ENCODE measurements at regions not wholly inside any gene's neighbourhood (a gene's known extent, or its start where the extent isn't known, plus 50 kb on each side); places are given as distances from the start of the nearest gene placed in this dataset.

DNA sequence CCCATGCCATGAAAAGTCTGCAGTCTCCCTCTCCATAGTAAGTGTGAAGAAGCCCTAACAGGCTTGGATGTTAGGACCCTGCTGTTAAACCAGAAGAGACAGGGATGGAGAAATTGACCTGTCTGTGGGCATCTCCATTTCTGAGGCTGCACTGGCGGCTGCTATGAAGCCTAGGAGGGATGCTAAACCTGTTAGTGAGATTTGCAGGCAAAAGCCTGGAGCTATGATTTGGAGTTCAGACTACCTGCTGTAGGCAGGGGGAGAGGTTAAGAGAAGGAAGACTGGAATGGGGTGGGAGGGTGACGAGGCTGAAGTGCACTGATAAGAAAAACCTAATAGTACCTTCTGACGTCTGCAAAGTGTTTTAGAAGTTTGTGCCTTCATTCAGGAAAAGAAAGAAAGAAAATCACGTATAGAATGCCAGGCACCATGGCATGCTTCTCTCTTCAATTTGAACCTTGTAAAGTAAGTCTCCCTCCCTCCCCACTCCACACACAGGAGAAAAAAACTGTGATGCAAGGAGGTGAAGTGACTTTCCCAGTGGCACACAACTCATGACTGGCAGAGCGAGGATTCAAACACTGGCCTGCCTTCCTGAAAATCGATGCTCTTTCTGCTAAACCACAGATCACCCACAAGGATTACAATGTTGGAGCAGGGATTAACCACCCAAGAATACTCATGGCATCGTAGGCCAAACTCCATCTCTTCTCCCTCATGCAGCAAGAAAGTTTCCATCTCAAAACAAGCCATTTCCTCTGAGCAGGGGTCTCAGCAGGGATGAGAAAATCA lies 98.5 kb upstream of the PKDCC start:
- TF ChIP-seq, protein P1, sequence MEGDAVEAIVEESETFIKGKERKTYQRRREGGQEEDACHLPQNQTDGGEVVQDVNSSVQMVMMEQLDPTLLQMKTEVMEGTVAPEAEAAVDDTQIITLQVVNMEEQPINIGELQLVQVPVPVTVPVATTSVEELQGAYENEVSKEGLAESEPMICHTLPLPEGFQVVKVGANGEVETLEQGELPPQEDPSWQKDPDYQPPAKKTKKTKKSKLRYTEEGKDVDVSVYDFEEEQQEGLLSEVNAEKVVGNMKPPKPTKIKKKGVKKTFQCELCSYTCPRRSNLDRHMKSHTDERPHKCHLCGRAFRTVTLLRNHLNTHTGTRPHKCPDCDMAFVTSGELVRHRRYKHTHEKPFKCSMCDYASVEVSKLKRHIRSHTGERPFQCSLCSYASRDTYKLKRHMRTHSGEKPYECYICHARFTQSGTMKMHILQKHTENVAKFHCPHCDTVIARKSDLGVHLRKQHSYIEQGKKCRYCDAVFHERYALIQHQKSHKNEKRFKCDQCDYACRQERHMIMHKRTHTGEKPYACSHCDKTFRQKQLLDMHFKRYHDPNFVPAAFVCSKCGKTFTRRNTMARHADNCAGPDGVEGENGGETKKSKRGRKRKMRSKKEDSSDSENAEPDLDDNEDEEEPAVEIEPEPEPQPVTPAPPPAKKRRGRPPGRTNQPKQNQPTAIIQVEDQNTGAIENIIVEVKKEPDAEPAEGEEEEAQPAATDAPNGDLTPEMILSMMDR (IDR thresholded peaks at IDR 0.05; ENCODE audit: low read depth, low read length), result no peak
- H3K27me3 ChIP-seq (ENCODE audit: insufficient read depth, low read depth, severe bottlenecking), result peaks cover 3% of the 10 kb centered on the region
- DNase-seq, result peak; percentile 35
- no peaks in the 10 kb centered on the region for H3K9me3 ChIP-seq (ENCODE audit: severe bottlenecking)
- no peaks in the 10 kb centered on the region for H3K36me3 ChIP-seq
- no peak overlapping the region for H3K4me3 ChIP-seq (ENCODE audit: low read depth, low read length)
- H3K27ac ChIP-seq, result no peak overlapping the region

DNA sequence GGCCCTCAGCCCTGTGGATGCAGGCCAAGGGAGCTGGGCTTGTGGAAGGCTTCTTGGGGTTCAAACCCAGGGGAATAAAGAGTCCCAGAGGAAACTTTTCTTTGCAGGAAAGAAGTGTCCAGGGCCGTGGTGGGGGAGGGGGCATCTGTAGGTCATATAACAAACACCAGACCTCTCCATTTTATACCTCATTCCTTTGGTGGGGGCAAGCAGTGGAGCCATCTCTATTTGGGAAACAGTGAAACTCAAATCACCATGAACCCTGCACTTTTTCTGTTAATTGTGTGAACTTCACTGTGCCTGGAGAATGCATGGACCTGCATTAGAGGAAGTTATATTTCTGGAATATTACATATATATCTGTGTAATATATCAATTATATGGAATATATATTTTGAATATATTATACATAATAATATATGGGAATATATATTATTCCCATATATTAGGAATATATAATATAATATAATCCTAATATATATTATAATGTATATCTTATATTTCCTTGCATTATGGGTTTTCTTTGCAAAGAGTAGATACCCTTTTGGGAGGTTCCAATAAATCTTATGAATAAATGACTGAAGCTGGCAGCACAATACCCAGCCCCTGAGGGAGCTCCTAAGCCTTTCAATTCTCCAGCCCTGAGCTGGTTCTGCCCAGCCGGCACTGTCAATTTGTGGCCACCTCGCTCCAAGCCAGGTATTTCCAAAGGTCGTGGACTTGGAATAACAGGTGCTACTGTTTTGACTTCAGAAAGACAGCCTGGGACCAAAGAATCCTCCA lies 97.7 kb upstream of the PKDCC start:
- Histone ChIP-seq H3K27ac (peak overlapping the region; percentile 22; the same call in 1 of the 2 replicates), H3K4me3 (ENCODE audit: low read depth, low read length) (no peak overlapping the region), H3K27me3 (ENCODE audit: insufficient read depth, low read depth, severe bottlenecking) (peaks cover 3% of the 10 kb centered on the region), H3K9me3 (ENCODE audit: severe bottlenecking) (no peaks in the 10 kb centered on the region), H3K36me3 (no peaks in the 10 kb centered on the region)
- DNase-seq, result peak; percentile 52
- TF ChIP-seq, protein P1 (IDR thresholded peaks at IDR 0.05; ENCODE audit: low read depth, low read length), result no peak

DNA sequence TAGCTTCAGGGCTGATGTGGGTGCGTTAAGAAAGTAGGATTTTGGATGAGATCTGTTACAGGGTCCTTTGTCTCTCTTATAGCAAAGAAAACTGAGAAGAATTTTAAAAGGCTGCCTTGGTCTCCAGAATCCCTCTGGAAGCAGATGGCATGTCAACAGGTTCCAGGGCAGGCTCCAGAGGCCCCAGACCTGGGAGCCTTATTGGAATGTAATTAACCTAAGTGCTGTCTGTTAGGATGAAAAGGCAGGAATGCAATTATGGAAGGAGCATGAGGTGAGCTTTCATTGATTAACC lies 97.2 kb upstream of the PKDCC start:
- Histone ChIP-seq H3K4me3 (ENCODE audit: low read depth, low read length) (no peak overlapping the region), H3K27ac (peak overlapping the region; percentile 22; the same call in 1 of the 2 replicates), H3K9me3 (ENCODE audit: severe bottlenecking) (no peaks in the 10 kb centered on the region), H3K27me3 (ENCODE audit: insufficient read depth, low read depth, severe bottlenecking) (peaks cover 3% of the 10 kb centered on the region), H3K36me3 (no peaks in the 10 kb centered on the region)
- TF ChIP-seq, protein P1 (IDR thresholded peaks at IDR 0.05; ENCODE audit: low read depth, low read length), result no peak
- peak; percentile 87 for DNase-seq

DNA sequence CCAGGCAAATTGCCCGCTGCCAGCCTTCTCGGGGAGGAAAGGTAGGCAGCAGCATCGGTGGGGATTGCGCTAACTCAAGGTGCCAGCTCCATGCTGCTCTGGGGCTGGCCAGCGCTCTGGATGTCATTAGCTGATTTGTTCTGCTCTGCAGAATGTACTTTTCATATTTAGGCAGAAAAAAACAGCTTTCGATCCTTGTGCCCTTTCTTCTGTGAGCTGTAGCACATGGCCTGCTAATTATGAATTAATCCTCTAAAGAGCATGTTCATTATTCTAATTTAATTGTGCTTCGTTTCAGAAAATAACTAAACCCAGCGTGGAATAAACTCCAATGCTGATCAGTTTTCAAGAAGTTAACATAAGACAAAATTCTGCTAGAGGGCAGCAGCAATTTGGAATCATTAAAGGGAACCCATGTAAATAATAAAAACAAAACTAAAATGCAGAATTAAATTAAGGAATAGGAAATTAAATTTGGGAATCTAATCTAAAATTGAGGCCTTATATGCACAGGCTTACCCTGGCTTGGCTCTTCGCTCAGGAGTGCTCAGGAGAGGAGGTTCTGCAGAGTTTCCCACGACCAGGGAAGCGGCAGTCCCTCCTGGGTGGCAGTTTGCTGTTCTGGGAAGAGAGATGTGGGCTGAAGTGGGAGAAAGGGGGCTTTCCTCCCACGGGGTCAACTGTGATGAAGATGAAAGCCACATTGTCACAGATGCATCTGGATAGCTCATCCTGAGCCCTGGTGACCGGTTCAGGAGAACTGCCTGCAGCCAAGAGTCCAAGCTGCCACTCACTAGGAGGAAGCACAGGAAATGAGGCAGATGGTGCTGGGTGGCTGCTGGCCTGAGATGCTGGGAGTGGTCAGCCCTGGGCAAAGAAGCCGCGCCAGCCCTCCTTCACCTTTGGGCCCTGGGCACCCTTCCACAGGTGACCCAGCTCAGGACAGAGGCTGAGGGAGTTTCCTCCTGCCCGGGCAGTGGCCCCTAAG lies 93.2 kb upstream of the PKDCC start:
- no peaks in the 10 kb centered on the region for H3K36me3 ChIP-seq
- no peaks in the 10 kb centered on the region for H3K27me3 ChIP-seq (ENCODE audit: insufficient read depth, low read depth, severe bottlenecking)
- H3K4me3 ChIP-seq (ENCODE audit: low read depth, low read length), result no peak overlapping the region
- DNase-seq, result peak; percentile 36
- H3K27ac ChIP-seq, result no peak overlapping the region
- TF ChIP-seq, protein P1 (IDR thresholded peaks at IDR 0.05; ENCODE audit: low read depth, low read length), result no peak
- no peaks in the 10 kb centered on the region for H3K9me3 ChIP-seq (ENCODE audit: severe bottlenecking)

DNA sequence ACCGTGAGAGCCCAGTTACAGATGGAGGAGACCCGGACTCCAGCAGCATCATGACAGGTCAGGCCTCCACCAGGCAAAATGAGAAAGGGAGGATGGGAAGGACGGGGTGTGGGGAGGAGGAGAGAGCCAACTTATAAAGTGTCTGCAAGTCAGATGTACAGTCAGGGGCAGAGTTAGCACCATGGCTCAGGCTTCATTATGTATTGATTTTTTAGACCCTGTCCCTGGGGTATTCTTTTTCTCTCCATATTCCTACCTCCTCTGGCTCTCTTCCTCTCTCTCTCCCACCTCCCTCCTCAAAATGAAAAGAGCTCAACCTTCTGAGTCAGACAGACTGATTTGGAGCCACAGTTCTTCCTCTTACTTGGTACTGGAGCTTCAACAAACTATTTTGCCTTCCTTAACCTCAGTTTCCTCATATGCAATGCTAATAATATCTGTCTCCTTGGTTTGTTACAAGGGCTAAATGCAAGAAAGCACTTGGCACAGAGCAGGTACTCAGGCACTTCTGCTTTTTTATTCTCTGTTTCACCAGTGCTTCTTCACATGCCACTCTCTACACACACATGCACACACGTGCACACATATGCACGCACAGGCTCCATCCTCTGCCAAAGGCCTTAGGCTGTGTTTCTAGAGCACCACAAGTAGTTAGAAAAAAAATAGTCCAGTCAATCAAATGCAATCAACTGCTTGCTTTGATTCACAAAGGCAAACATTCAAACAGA lies 92.3 kb upstream of the PKDCC start:
- Histone ChIP-seq H3K4me3 (ENCODE audit: low read depth, low read length) (no peak overlapping the region), H3K27ac (no peak overlapping the region), H3K9me3 (ENCODE audit: severe bottlenecking) (no peaks in the 10 kb centered on the region), H3K27me3 (ENCODE audit: insufficient read depth, low read depth, severe bottlenecking) (no peaks in the 10 kb centered on the region), H3K36me3 (no peaks in the 10 kb centered on the region)
- TF ChIP-seq, protein P1 (IDR thresholded peaks at IDR 0.05; ENCODE audit: low read depth, low read length), result no peak
- DNase-seq, result no peak
